PC-9 (cell line): ENCODE measurements at regions not wholly inside any gene's neighbourhood (a gene's known extent, or its start where the extent isn't known, plus 50 kb on each side); places are given as distances from the start of the nearest gene placed in this dataset.

ENCODE experiments used
- BruUV-seq: library from RNA; stranded (reverse); fragments of 400-500 nt; replicated peaks from 2 replicates; lab custom pipeline; 2021; lab: Mats Ljungman, UMichigan
- CTCF ChIA-PET: fragments of 300-600 bp; sonication (Branson Sonifier 250); formaldehyde crosslinking; loops from one replicate; lab custom pipeline; 2022; ENCODE audit warnings: antibody characterized with exemption; lab: Charles Lee
- POLR2A ChIA-PET: fragments of 300-600 bp; sonication (Branson Sonifier 250); formaldehyde crosslinking; loops from one replicate; lab custom pipeline; 2022; ENCODE audit warnings: antibody characterized with exemption; ENCODE audit not compliant: unreplicated experiment; lab: Charles Lee
- DNase-seq, 2 experiments: peaks; one replicate each; pipeline versions ENCODE4 v3.0.0 to v3.0.0-alpha.2; 2015 to 2022; ENCODE audit warnings: mixed read lengths in 1 of 2
- H2AFZ ChIP-seq: fragments of 200-600 bp; sonication (generic); 2 replicates; pipeline ENCODE4 v1.8.1; 2017; ENCODE audit warnings: antibody characterized with exemption
- H3F3A ChIP-seq: fragments of 200-600 bp; sonication (generic); 2 replicates; pipeline ENCODE4 v1.8.1; 2017; ENCODE audit warnings: antibody characterized with exemption, mild to moderate bottlenecking, low read depth; ENCODE audit not compliant: insufficient read depth
- H3K27ac ChIP-seq: fragments of 200-600 bp; sonication (generic); 2 replicates; pipeline ENCODE4 v1.6.1; 2016; ENCODE audit warnings: mixed run types
- H3K27me3 ChIP-seq: fragments of 200-600 bp; sonication (generic); 2 replicates; pipeline ENCODE4 v1.6.1; 2016; ENCODE audit warnings: low read depth, mixed run types; ENCODE audit not compliant: insufficient read depth
- H3K36me3 ChIP-seq: fragments of 200-600 bp; sonication (generic); 2 replicates; pipeline ENCODE4 v1.6.1; 2016; ENCODE audit warnings: low read depth, mixed run types
- H3K4me1 ChIP-seq: fragments of 200-600 bp; sonication (generic); replicated peaks from 2 replicates; pipeline ENCODE4 v1.6.1; 2016; ENCODE audit warnings: mixed run types; ENCODE audit not compliant: insufficient read depth
- H3K4me2 ChIP-seq: fragments of 200-600 bp; sonication (generic); 2 replicates; pipeline ENCODE4 v1.6.1; 2017; ENCODE audit warnings: mixed run types
- H3K4me3 ChIP-seq: fragments of 200-600 bp; sonication (generic); 2 replicates; pipeline ENCODE4 v1.6.1; 2016; ENCODE audit warnings: mixed run types
- H3K79me2 ChIP-seq: fragments of 200-600 bp; sonication (generic); 2 replicates; pipeline ENCODE4 v1.6.1; 2017; ENCODE audit warnings: low read depth, mixed run types
- H3K9me2 ChIP-seq: fragments of 200-600 bp; sonication (generic); 2 replicates; pipeline ENCODE4 v1.8.1; 2017; ENCODE audit warnings: mild to moderate bottlenecking; ENCODE audit not compliant: insufficient read depth
- H3K9me3 ChIP-seq: fragments of 200-600 bp; sonication (generic); 2 replicates; pipeline ENCODE4 v1.8.1; 2016; ENCODE audit warnings: low read depth; ENCODE audit not compliant: insufficient read depth
- H4K20me1 ChIP-seq: fragments of 200-600 bp; sonication (generic); 2 replicates; pipeline ENCODE4 v1.8.1; 2017; ENCODE audit not compliant: insufficient read depth
- EZH2 ChIP-seq: fragments of 200-600 bp; sonication (generic); IDR thresholded peaks from 2 replicates; pipeline ENCODE4 v1.8.0; 2017; ENCODE audit warnings: antibody characterized with exemption, low read depth
- intact Hi-C: fragments of 100-400 bp; cut with micrococcal nuclease; formaldehyde crosslinking; loops from one replicate; pipeline ENCODE4 v1.10.0; 2022; ENCODE audit not compliant: unreplicated experiment
- TF ChIP-seq, protein P1 (sequence below): fragments of 200-600 bp; sonication (generic); conservative IDR thresholded peaks from 2 replicates; pipeline ENCODE4 v1.6.1; 2017; ENCODE audit warnings: mixed run types, antibody characterized with exemption, mild to moderate bottlenecking, moderate library complexity

DNA sequence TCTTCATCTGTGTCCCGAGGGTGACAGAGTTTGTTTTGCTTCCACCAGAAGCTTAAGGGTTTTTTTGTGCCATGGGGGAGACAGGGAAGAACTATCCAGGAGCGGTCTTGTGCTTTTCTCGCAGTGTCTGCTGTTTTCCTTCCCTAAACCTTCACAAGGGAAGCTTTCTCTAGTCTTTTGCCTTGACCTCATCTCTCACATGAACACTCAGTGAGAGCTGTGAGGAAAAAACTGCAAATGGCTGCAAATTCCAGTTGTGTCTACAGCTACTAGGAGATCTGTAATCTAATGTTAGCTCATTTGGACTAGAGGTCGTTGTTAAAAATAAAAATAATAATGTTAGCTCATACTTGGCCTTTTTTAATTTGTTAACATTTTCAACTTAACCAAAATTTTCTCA lies 264.7 kb upstream of the SESN3 start:
- H3K4me2 ChIP-seq: no peak overlapping the region
- H3K4me1 ChIP-seq: no peaks in the 10 kb centered on the region
- no peaks in the 10 kb centered on the region for H3K9me2 ChIP-seq
- H2AFZ ChIP-seq: no peak overlapping the region
- ChIA-PET POLR2A (no interaction called here), CTCF (no interaction called here)
- intact Hi-C loops: no loop called here
- no peaks in the 10 kb centered on the region for H3K9me3 ChIP-seq
- no peaks in the 10 kb centered on the region for H3F3A ChIP-seq
- no peaks in the 10 kb centered on the region for H3K36me3 ChIP-seq
- no peaks in the 10 kb centered on the region for H3K27me3 ChIP-seq
- DNase-seq: no peak
- H3K4me3 ChIP-seq: no peak overlapping the region
- H3K79me2 ChIP-seq: no peaks in the 10 kb centered on the region
- TF ChIP-seq, protein P1, sequence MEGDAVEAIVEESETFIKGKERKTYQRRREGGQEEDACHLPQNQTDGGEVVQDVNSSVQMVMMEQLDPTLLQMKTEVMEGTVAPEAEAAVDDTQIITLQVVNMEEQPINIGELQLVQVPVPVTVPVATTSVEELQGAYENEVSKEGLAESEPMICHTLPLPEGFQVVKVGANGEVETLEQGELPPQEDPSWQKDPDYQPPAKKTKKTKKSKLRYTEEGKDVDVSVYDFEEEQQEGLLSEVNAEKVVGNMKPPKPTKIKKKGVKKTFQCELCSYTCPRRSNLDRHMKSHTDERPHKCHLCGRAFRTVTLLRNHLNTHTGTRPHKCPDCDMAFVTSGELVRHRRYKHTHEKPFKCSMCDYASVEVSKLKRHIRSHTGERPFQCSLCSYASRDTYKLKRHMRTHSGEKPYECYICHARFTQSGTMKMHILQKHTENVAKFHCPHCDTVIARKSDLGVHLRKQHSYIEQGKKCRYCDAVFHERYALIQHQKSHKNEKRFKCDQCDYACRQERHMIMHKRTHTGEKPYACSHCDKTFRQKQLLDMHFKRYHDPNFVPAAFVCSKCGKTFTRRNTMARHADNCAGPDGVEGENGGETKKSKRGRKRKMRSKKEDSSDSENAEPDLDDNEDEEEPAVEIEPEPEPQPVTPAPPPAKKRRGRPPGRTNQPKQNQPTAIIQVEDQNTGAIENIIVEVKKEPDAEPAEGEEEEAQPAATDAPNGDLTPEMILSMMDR: no peak
- TF ChIP-seq EZH2: no peak
- H4K20me1 ChIP-seq: no peaks in the 10 kb centered on the region
- no TSS peak for BruUV-seq
- no peak overlapping the region for H3K27ac ChIP-seq

DNA sequence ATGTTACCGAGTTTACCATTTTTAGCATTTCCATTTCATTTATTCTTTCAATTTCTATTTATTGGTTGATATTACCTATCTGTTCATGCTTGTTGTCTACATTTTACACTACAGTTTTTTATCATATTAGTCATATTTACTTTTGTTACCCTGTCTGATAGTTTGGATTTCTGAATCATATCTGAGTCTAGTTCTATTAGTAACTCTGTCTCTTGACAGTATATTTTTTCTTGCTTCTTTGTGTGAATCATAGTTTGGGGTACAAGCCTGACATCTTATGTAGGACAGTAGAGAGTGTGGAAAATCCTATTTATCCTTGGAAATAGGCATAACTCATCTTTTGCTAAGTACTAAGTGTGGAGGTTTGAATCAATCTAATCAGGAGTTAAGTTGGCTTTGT lies 263.9 kb upstream of the SESN3 start:
- Histone ChIP-seq H3K36me3 (no peaks in the 10 kb centered on the region), H3K27ac (no peak overlapping the region), H2AFZ (no peak overlapping the region), H3F3A (no peaks in the 10 kb centered on the region), H3K79me2 (no peaks in the 10 kb centered on the region), H3K9me2 (no peaks in the 10 kb centered on the region), H3K4me2 (no peak overlapping the region), H3K9me3 (peaks cover 5% of the 10 kb centered on the region; the same call in 1 of the 2 replicates), H4K20me1 (no peaks in the 10 kb centered on the region), H3K4me1 (no peaks in the 10 kb centered on the region), H3K27me3 (no peaks in the 10 kb centered on the region), H3K4me3 (no peak overlapping the region)
- TF ChIP-seq EZH2: no peak
- TF ChIP-seq, protein P1: no peak
- ChIA-PET CTCF (no interaction called here), POLR2A (no interaction called here)
- no TSS peak for BruUV-seq
- intact Hi-C loops: no loop called here
- no peak for DNase-seq

DNA sequence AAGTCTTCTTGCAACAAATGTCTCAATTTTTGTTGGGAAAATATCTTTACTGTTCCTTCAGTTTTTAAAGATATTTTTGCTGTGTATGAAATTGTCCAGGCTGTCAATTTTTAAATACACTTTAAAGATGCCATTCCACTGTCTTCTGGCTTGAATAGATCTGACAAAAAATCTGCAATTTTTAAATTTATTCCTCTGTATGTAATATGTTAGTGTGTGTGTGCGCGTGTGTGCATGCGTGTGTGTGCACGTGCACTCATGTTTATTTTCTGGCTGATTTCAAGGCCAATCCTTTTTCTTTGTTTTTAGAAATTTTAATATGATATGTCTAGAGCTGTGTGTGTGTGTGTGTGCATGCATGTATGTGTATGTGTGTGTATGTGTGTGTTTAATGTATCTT lies 263.2 kb upstream of the SESN3 start:
- no peaks in the 10 kb centered on the region for H3K27me3 ChIP-seq
- no peaks in the 10 kb centered on the region for H3K36me3 ChIP-seq
- POLR2A ChIA-PET: no interaction called here
- no TSS peak for BruUV-seq
- no peaks in the 10 kb centered on the region for H3K79me2 ChIP-seq
- H3K4me3 ChIP-seq: no peak overlapping the region
- H4K20me1 ChIP-seq: no peaks in the 10 kb centered on the region
- DNase-seq: no peak
- TF ChIP-seq, protein P1: no peak
- peaks cover 5% of the 10 kb centered on the region; the same call in 1 of the 2 replicates for H3K9me3 ChIP-seq
- no peak overlapping the region for H3K4me2 ChIP-seq
- H3K9me2 ChIP-seq: no peaks in the 10 kb centered on the region
- intact Hi-C loops: no loop called here
- H3K27ac ChIP-seq: no peak overlapping the region
- no peak overlapping the region for H2AFZ ChIP-seq
- no peaks in the 10 kb centered on the region for H3K4me1 ChIP-seq
- CTCF ChIA-PET: no interaction called here
- H3F3A ChIP-seq: no peaks in the 10 kb centered on the region
